HS-5 (cell line): ENCODE measurements at regions not wholly inside any gene's neighbourhood (a gene's known extent, or its start where the extent isn't known, plus 50 kb on each side); places are given as distances from the start of the nearest gene placed in this dataset.
"Not testable (repeated sequence)": the region's sequence is repeated elsewhere in the genome, so short reads cannot be mapped to it uniquely, and the experiment has no call there.

ENCODE experiments used
- DNase-seq: peaks from one replicate; pipeline ENCODE4 v3.0.0-alpha.2; 2012; ENCODE audit warnings: low read depth

GRCh38 chr11:15300341-15300740, 185.6 kb downstream of the INSC start:
- DNase-seq, result no peak

- DNase-seq, result no peak
Measured at GRCh38 chr11:15307619-15308024, 192.9 kb downstream of the INSC start.

GRCh38 chr11:15308840-15309239, 194.1 kb downstream of the INSC start:
- no peak for DNase-seq

GRCh38 chr11:15309296-15309695, 194.6 kb downstream of the INSC start:
- no peak for DNase-seq

- no peak for DNase-seq
Measured at GRCh38 chr11:15313862-15314261, 199.1 kb downstream of the INSC start.

- DNase-seq, result no peak
Measured at GRCh38 chr11:15318814-15319213, 204.1 kb downstream of the INSC start.

- DNase-seq, result no peak
Measured at GRCh38 chr11:15326520-15326919, 211.8 kb downstream of the INSC start.

GRCh38 chr11:15327786-15328231, 213.1 kb downstream of the INSC start:
- DNase-seq, result peak; percentile 2

- DNase-seq, result no peak
Measured at GRCh38 chr11:15333407-15333806, 218.7 kb downstream of the INSC start.

- DNase-seq, result no peak
Measured at GRCh38 chr11:15334766-15335165, 220.0 kb downstream of the INSC start.

- no peak for DNase-seq
Measured at GRCh38 chr11:15336021-15336420, 221.3 kb downstream of the INSC start.

GRCh38 chr11:15339302-15339701, 224.6 kb downstream of the INSC start:
- no peak for DNase-seq

- no peak for DNase-seq
Measured at GRCh38 chr11:15341587-15341986, 226.9 kb downstream of the INSC start.

GRCh38 chr11:15342163-15342562, 227.4 kb downstream of the INSC start:
- DNase-seq, result no peak

- DNase-seq, result no peak
Measured at GRCh38 chr11:15346907-15347306, 232.2 kb downstream of the INSC start.

- no peak for DNase-seq
Measured at GRCh38 chr11:15347969-15348734, 233.4 kb downstream of the INSC start.

- no peak for DNase-seq
Measured at GRCh38 chr11:15349413-15349812, 234.7 kb downstream of the INSC start.

GRCh38 chr11:15361316-15361715, 246.6 kb downstream of the INSC start:
- no peak for DNase-seq

GRCh38 chr11:15365286-15365685, 250.6 kb downstream of the INSC start:
- not testable (repeated sequence) for DNase-seq

GRCh38 chr11:15367695-15368094, 253.0 kb downstream of the INSC start:
- DNase-seq, result no peak

- DNase-seq, result no peak
Measured at GRCh38 chr11:15370495-15371147, 255.9 kb downstream of the INSC start.

GRCh38 chr11:15371533-15371932, 256.8 kb downstream of the INSC start:
- no peak for DNase-seq

- DNase-seq, result no peak
Measured at GRCh38 chr11:15374418-15374817, 259.7 kb downstream of the INSC start.

GRCh38 chr11:15378941-15379340, 264.2 kb downstream of the INSC start:
- no peak for DNase-seq
